ENCODE measurements at regions not wholly inside any gene's neighbourhood (a gene's known extent, or its start where the extent isn't known, plus 50 kb on each side); places are given as distances from the start of the nearest gene placed in this dataset.

- WGBS, 2 donors = 100% methylated on average over 1 of the region's 1 CpG
Observed at GRCh38 chr9:34891386-34891785, 66.7 kb upstream of the PHF24 start.

GRCh38 chr9:34887841-34888240 is 70.2 kb upstream of the PHF24 start:
- no peak for DNase-seq (ENCODE audit: low spot score in 2 of 2)
- H3K4me3 ChIP-seq (ENCODE audit: low read depth, poor library complexity, severe bottlenecking) = no peak overlapping the region
- WGBS, 2 donors = 20 to 26% methylated on average over 2 of the region's 2 CpGs
- TF ChIP-seq POLR2A (IDR thresholded peaks at IDR 0.05) (no peak), CTCF (IDR thresholded peaks at IDR 0.05) (no peak)
- intact Hi-C loops (cut with DNase I; ENCODE audit: low total_unique reads) = no loop called here

More at GRCh38 chr9:34891386-34891785, 66.7 kb upstream of the PHF24 start:
- intact Hi-C loops (cut with DNase I; ENCODE audit: low total_unique reads) = loop anchor here (10.0 kb wide), 1 partner anchor 187 kb away; no protein-coding TSS in a partner anchor
- H3K4me3 ChIP-seq (ENCODE audit: low read depth, poor library complexity, severe bottlenecking) = no peak overlapping the region
- no peak for DNase-seq (ENCODE audit: low spot score in 2 of 2)
- TF ChIP-seq CTCF (IDR thresholded peaks at IDR 0.05) = no peak
- TF ChIP-seq POLR2A (IDR thresholded peaks at IDR 0.05) = no peak

- TF ChIP-seq CTCF (IDR thresholded peaks at IDR 0.05) (no peak), POLR2A (IDR thresholded peaks at IDR 0.05) (no peak)
- DNase-seq (ENCODE audit: low spot score in 2 of 2) = no peak
- intact Hi-C loops (cut with DNase I; ENCODE audit: low total_unique reads) = no loop called here
- H3K4me3 ChIP-seq (ENCODE audit: low read depth, poor library complexity, severe bottlenecking) = no peak overlapping the region
- 30 to 45% methylated on average over 2 of the region's 2 CpGs for WGBS, 2 donors
Observed at GRCh38 chr9:34884747-34885189, 73.3 kb upstream of the PHF24 start.

- intact Hi-C loops (cut with DNase I; ENCODE audit: low total_unique reads) = no loop called here
- TF ChIP-seq CTCF (IDR thresholded peaks at IDR 0.05) = no peak
- no peak for TF ChIP-seq POLR2A (IDR thresholded peaks at IDR 0.05)
- no peak for DNase-seq (ENCODE audit: low spot score in 2 of 2)
- H3K4me3 ChIP-seq (ENCODE audit: low read depth, poor library complexity, severe bottlenecking) = no peak overlapping the region
- WGBS, 2 donors = 79 to 88% methylated on average over 3 of the region's 3 CpGs
Observed at GRCh38 chr9:34876096-34876495, 82.0 kb upstream of the PHF24 start.

DNA sequence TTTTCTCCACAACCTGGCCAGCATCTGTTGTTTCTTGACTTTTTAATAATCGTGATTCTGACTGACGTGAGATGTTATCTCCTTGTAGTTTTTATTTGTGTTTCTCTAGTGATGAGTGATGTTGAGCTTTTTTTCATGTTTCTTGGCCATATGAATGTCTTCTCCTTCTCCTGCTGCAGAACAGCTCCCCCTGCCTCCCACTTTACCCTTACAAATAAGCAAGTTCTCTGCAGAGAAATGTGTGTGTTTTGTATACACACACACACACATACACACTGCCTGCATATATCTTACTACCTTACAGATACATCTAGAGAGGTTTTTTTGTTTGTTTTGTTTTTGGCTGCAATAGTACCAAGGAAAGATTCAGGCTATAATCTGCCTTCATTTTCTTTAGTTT is 88.7 kb upstream of the PHF24 start:
- TF ChIP-seq CTCF (IDR thresholded peaks at IDR 0.05) (no peak), POLR2A (IDR thresholded peaks at IDR 0.05) (no peak)

DNA sequence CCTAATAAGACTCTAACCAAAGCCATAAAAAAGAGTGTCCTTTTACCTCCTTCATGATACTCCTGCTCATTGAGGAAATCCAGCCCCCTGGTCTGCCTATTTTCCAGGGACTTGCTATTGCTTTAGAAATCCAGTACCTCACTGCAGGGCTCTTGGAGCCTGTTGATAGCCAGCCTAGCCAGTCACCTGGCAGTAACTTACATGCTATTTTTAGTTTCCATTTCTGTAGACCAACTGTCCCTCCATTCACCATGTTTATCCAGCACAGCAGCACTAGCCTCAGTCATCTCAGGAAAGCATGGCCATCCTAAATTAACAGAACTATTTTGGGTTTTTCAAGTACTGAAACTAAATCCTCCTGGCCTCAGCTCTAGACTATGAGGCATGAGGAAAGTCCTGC is 91.5 kb upstream of the PHF24 start:
- intact Hi-C loops (cut with DNase I; ENCODE audit: low total_unique reads) = loop anchor here (10.0 kb wide), 1 partner anchor 92 kb away; no protein-coding TSS in a partner anchor

More for the DNA sequence above, 88.7 kb upstream of the PHF24 start:
- 28 to 30% methylated on average over 2 of the region's 2 CpGs for WGBS, 2 donors
- no peak for DNase-seq (ENCODE audit: low spot score in 2 of 2)
- no peak overlapping the region for H3K4me3 ChIP-seq (ENCODE audit: low read depth, poor library complexity, severe bottlenecking)
- intact Hi-C loops (cut with DNase I; ENCODE audit: low total_unique reads) = loop anchor here (10.0 kb wide), 1 partner anchor 95 kb away; no protein-coding TSS in a partner anchor

More for the DNA sequence above, 91.5 kb upstream of the PHF24 start:
- no peak for DNase-seq (ENCODE audit: low spot score in 2 of 2)
- TF ChIP-seq POLR2A (IDR thresholded peaks at IDR 0.05) (no peak), CTCF (IDR thresholded peaks at IDR 0.05) (no peak)
- H3K4me3 ChIP-seq (ENCODE audit: low read depth, poor library complexity, severe bottlenecking) = no peak overlapping the region

All from lower leg skin (tissue), 4 donors.